ENCODE measurements at regions not wholly inside any gene's neighbourhood (a gene's known extent, or its start where the extent isn't known, plus 50 kb on each side); places are given as distances from the start of the nearest gene placed in this dataset.

DNA sequence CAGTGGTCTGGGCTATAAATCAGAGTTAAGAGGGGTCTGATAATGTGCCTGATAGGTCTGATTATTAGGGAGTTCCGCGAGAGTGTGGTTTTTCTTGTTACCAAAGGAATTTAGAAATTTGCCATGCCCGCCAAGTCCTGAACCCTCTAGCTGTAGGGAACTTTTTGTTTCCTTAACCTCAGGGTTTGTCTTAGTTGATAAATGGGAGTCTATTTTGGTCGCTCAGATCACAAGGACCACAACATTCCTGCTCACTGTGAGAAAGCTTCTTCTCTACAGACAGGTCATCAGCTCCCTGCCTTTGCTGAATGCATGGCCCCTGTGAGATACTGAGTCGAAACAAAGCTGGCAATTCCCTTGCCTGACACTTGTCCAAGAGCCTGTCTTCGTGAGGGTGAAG lies 497.8 kb downstream of the HS3ST4 start:
- Mint-ChIP-seq H3K4me3 (no peak overlapping the region), H3K4me1 (no peaks in the 10 kb centered on the region), H3K36me3 (ENCODE audit: insufficient read depth) (no peaks in the 10 kb centered on the region), H3K27me3 (peaks cover 33% of the 10 kb centered on the region), H3K9me3 (peaks cover 13% of the 10 kb centered on the region), H3K27ac (ENCODE audit: low read depth) (no peak overlapping the region)
- DNase-seq (ENCODE audit: low spot score in 2 of 2) (no peak), ATAC-seq (replicated peaks; ENCODE audit: extremely low read depth, poor library complexity, severe bottlenecking) (no peak)

DNA sequence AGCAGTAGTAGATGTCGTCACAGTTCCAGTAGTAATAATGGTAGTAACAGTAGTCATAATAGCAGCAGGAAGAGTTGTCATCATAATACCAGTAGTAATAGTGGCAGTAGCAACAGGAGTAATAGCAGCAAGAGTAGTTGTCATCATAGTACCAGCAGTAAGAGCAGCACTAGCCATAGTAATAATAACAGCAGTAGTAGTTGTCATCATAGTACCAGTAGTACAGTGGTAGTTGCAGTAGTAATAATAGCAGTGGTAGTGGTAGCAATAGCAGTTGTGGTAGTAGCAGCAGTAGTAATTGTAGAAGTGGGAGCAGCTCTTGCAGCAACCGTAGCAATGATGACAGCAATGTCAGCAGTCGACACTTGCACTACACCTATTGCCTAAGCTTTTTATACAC lies 502.8 kb downstream of the HS3ST4 start:
- no peak overlapping the region for H3K4me3 Mint-ChIP-seq
- no peaks in the 10 kb centered on the region for H3K4me1 Mint-ChIP-seq
- DNase-seq (ENCODE audit: low spot score in 2 of 2) (no peak), ATAC-seq (replicated peaks; ENCODE audit: extremely low read depth, poor library complexity, severe bottlenecking) (no peak)
- H3K27ac Mint-ChIP-seq (ENCODE audit: low read depth), result no peak overlapping the region
- peaks cover 18% of the 10 kb centered on the region for H3K9me3 Mint-ChIP-seq
- no peaks in the 10 kb centered on the region for H3K36me3 Mint-ChIP-seq (ENCODE audit: insufficient read depth)
- H3K27me3 Mint-ChIP-seq, result peaks cover 2% of the 10 kb centered on the region

DNA sequence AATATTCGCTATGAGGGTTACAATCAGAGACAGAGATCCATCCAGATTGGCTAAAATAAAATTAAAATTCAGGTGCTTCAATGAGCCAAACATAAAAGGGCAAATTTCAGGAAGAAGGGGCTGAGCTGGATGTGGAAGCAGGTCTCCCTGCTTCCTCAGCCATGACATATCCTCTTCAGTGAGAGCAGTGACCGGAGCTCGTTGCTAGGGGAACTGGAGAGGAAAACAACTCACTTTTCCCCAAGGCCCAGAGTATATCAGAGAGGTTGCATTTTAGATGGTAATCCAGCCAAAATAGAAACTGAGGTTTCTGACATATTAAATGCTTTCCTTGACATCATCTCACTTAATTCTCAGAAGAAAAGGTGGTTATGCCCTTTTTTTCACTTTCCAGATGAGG lies 503.5 kb downstream of the HS3ST4 start:
- no peak for ATAC-seq (replicated peaks; ENCODE audit: extremely low read depth, poor library complexity, severe bottlenecking)

DNA sequence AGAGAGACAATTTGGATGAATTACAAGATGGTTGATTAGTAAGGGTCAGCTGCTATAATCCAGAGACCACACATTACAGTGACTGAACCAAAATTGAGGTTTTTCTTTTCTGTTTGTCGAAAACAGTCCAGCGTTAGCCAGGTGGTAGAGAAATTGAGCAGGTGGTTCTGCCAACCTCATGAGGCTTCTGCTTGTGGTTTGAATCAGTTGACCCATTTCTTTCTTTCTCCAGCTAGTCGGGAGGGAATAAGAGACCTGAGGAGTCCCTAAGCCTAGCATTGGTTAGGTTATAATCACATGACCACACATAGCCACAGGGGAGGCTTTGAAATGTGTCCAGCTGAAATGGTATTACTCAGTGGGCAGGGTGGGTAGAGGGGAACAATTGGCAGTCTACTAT lies 504.6 kb downstream of the HS3ST4 start:
- no peak for DNase-seq (ENCODE audit: low spot score in 2 of 2)
- Mint-ChIP-seq H3K27me3 (peaks cover 20% of the 10 kb centered on the region), H3K4me1 (no peaks in the 10 kb centered on the region), H3K27ac (ENCODE audit: low read depth) (no peak overlapping the region), H3K4me3 (no peak overlapping the region), H3K36me3 (ENCODE audit: insufficient read depth) (no peaks in the 10 kb centered on the region), H3K9me3 (peaks cover 18% of the 10 kb centered on the region)
- no peak for ATAC-seq (replicated peaks; ENCODE audit: extremely low read depth, poor library complexity, severe bottlenecking)

More for the DNA sequence above, 503.5 kb downstream of the HS3ST4 start:
- Mint-ChIP-seq H3K36me3 (ENCODE audit: insufficient read depth) (no peaks in the 10 kb centered on the region), H3K27ac (ENCODE audit: low read depth) (no peak overlapping the region), H3K9me3 (peaks cover 18% of the 10 kb centered on the region), H3K27me3 (peaks cover 9% of the 10 kb centered on the region), H3K4me3 (no peak overlapping the region), H3K4me1 (no peaks in the 10 kb centered on the region)
- DNase-seq (ENCODE audit: low spot score in 2 of 2), result no peak

DNA sequence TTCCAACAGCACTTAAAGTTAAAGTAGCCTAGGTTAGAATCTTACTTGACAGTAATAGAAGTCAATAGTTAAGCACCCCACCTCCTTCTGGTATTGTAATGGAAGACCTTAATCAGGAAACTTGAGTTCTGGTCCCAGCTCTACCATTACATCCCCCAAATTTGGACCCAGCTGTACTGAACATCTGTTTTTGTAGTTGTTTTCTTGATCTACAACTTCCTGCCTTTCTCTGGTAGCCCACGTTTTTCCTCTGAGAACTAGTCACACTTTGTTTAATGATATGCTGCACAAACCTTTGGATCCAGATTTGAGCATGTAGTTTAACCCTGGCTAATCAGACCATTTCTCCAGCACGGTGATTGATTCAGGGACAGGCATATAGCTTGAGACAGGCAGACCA lies 505.0 kb downstream of the HS3ST4 start:
- DNase-seq (ENCODE audit: low spot score in 2 of 2) (no peak), ATAC-seq (replicated peaks; ENCODE audit: extremely low read depth, poor library complexity, severe bottlenecking) (no peak)
- Mint-ChIP-seq H3K27me3 (peaks cover 25% of the 10 kb centered on the region), H3K4me1 (no peaks in the 10 kb centered on the region), H3K9me3 (peaks cover 18% of the 10 kb centered on the region), H3K27ac (ENCODE audit: low read depth) (no peak overlapping the region), H3K4me3 (no peak overlapping the region), H3K36me3 (ENCODE audit: insufficient read depth) (no peaks in the 10 kb centered on the region)

DNA sequence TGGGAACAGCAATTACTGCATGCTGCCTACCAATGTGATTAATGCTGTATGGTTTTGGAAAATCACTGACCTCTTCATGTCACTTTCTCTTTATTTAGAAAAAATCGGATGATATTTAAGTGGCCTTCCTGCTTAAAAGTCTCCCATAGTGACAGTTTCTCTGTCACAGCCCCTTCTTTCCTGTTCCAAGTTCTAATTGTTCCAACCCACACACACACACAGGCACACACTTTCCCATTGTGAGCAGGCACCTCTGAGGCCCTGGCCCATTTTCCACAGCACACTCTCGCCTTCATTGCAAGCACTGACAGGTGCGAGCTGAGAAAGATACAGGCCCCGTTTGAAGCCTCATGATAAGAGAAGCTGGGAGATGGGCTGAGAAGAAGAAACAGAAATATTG lies 505.9 kb downstream of the HS3ST4 start:
- DNase-seq (ENCODE audit: low spot score in 2 of 2) (no peak), ATAC-seq (replicated peaks; ENCODE audit: extremely low read depth, poor library complexity, severe bottlenecking) (no peak)
- Mint-ChIP-seq H3K27ac (ENCODE audit: low read depth) (no peak overlapping the region), H3K27me3 (peaks cover 29% of the 10 kb centered on the region), H3K9me3 (peaks cover 18% of the 10 kb centered on the region), H3K4me1 (no peaks in the 10 kb centered on the region), H3K4me3 (no peak overlapping the region), H3K36me3 (ENCODE audit: insufficient read depth) (no peaks in the 10 kb centered on the region)

DNA sequence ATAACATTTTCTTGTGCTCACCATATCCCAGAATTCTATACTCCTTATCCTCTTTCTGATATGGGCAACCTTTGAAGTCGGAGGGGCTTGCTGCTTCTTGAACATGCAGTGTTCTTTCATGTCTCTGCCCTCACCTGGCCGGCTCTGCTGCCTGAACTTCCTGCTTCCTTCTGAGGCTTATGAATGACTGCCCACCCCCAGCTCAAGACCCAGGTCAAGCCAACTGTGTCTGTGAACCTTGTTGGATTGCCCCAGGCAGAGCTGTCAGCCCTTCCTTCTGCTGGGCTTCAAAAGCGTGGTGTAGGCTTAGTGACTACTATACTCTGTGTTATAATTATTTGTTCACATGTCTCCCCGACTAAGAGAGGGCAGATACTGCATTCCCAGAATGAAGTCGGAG lies 506.5 kb downstream of the HS3ST4 start:
- Mint-ChIP-seq H3K36me3 (ENCODE audit: insufficient read depth) (no peaks in the 10 kb centered on the region), H3K4me3 (no peak overlapping the region), H3K9me3 (peaks cover 18% of the 10 kb centered on the region), H3K27me3 (peaks cover 34% of the 10 kb centered on the region), H3K4me1 (no peaks in the 10 kb centered on the region), H3K27ac (ENCODE audit: low read depth) (no peak overlapping the region)
- DNase-seq (ENCODE audit: low spot score in 2 of 2) (no peak), ATAC-seq (replicated peaks; ENCODE audit: extremely low read depth, poor library complexity, severe bottlenecking) (no peak)

DNA sequence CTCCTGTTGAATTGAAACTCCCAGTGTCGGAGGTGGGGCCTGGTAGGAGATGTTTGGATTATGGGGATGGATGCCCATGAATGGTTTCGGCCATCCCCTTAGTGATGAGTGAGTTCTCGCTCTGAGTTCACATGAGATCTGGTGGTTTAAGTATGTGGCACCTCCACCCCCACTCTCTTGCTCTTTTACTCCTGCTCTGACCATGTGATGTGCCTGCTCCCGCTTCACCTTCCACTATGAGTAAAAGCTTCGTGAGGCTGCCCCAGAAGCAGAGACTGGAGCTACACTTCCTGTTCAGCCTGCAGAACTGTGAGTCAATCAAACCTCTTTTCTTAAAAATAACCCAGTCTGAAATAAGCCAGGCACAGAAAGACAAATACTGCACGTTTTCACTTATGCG lies 512.4 kb downstream of the HS3ST4 start:
- no peak overlapping the region for H3K4me3 Mint-ChIP-seq
- ATAC-seq (replicated peaks; ENCODE audit: extremely low read depth, poor library complexity, severe bottlenecking), result no peak
- peaks cover 47% of the 10 kb centered on the region for H3K27me3 Mint-ChIP-seq
- no peak for DNase-seq (ENCODE audit: low spot score in 2 of 2)
- H3K9me3 Mint-ChIP-seq, result no peaks in the 10 kb centered on the region
- no peak overlapping the region for H3K27ac Mint-ChIP-seq (ENCODE audit: low read depth)
- H3K4me1 Mint-ChIP-seq, result no peaks in the 10 kb centered on the region
- H3K36me3 Mint-ChIP-seq (ENCODE audit: insufficient read depth), result no peaks in the 10 kb centered on the region

DNA sequence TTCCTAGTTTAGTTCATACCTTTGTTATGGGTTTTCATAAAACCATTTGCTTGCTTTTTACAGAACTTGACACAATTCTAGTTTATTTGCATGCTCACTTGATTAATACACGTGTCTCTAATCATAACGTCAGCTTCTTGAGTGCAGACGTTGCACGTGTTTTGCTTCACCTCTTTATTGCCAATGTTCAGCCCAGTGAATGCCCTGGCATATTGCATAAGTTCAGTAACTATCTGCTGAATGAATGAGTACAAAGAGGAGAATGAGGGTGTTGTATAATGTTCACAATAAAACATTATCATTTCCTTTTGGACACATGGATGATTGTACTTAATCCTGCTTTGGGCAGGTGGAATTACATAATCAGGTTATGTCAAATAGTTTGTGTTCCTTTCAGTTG lies 519.8 kb downstream of the HS3ST4 start:
- DNase-seq (ENCODE audit: low spot score in 2 of 2) (no peak), ATAC-seq (replicated peaks; ENCODE audit: extremely low read depth, poor library complexity, severe bottlenecking) (no peak)
- Mint-ChIP-seq H3K4me1 (no peaks in the 10 kb centered on the region), H3K9me3 (peaks cover 4% of the 10 kb centered on the region), H3K27ac (ENCODE audit: low read depth) (no peak overlapping the region), H3K36me3 (ENCODE audit: insufficient read depth) (peaks cover 2% of the 10 kb centered on the region), H3K27me3 (no peaks in the 10 kb centered on the region), H3K4me3 (no peak overlapping the region)

DNA sequence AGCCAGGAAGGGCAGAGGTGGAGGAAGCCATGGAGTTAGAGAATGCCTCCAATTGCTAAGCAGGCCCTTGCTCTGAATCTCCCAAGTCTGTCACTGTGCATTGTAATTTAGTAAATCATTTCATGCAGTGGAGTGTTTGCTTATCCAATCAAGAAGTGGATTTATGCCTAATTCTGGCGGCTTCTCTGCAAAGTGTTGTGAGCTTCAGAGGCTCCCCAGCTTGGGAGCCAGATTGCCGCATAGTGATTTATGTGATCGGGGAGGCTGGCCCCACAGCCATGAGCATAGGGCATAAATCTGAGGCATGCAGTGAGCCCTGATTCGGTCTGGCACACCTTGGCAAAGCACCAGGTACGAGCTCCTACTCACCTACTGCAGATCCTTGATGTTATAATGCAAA lies 520.8 kb downstream of the HS3ST4 start:
- no peaks in the 10 kb centered on the region for H3K4me1 Mint-ChIP-seq
- no peaks in the 10 kb centered on the region for H3K27me3 Mint-ChIP-seq
- peaks cover 4% of the 10 kb centered on the region for H3K9me3 Mint-ChIP-seq
- DNase-seq (ENCODE audit: low spot score in 2 of 2), result no peak
- peaks cover 2% of the 10 kb centered on the region for H3K36me3 Mint-ChIP-seq (ENCODE audit: insufficient read depth)
- H3K27ac Mint-ChIP-seq (ENCODE audit: low read depth), result no peak overlapping the region
- H3K4me3 Mint-ChIP-seq, result no peak overlapping the region
- no peak for ATAC-seq (replicated peaks; ENCODE audit: extremely low read depth, poor library complexity, severe bottlenecking)

DNA sequence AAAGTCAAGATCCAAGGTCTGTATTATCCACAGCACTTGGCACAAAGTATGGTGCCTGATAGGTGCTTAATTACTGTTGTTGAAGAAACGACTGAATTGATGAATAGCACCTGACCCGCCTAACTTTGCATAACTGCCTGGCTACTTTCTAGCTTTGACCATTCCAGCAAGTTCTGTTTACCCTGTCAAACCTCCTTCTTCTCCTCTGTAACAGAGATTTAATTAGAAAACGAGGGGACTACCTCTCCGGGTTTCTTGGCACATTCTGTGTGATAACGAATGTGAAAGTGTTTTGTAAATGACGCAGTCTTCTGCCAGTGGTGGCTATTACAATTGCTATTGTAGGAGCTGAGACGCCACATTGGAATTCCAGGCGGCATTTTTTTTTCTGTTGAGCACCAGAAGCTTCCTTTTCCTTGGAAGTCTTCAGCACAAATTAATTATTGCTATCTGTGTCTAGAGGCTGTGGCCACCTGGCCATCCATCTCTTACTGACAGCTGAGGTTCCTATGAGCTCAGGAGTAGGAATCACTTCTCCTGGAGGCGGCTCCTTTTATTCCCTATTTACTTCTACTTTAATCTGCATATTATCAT lies 522.9 kb downstream of the HS3ST4 start:
- Mint-ChIP-seq H3K27ac (ENCODE audit: low read depth) (no peak overlapping the region), H3K36me3 (ENCODE audit: insufficient read depth) (peaks cover 2% of the 10 kb centered on the region), H3K4me3 (no peak overlapping the region), H3K9me3 (peaks cover 4% of the 10 kb centered on the region), H3K27me3 (peaks cover 19% of the 10 kb centered on the region), H3K4me1 (no peaks in the 10 kb centered on the region)
- no peak for ATAC-seq (replicated peaks; ENCODE audit: extremely low read depth, poor library complexity, severe bottlenecking)
- DNase-seq (ENCODE audit: low spot score in 2 of 2), result no peak

DNA sequence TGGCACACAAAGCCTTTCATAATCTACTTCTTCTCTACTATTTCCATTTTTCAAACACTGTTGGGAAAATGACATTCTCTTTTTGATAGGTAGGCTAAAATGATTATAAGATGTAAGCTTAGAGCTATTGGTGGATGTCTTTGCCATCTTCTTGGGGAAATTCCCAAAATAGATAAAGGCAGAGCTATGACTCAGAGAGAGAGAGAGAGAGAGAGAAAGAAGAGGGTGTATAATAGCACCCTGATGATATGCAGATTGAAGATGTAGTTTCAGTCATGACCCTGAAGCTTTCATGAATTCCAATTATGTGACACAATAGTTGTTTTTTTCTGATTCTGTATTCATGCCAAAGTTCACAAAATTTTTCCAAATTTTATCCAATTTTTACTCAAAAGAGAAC lies 529.1 kb downstream of the HS3ST4 start:
- no peaks in the 10 kb centered on the region for H3K36me3 Mint-ChIP-seq (ENCODE audit: insufficient read depth)
- no peak for DNase-seq (ENCODE audit: low spot score in 2 of 2)
- no peaks in the 10 kb centered on the region for H3K9me3 Mint-ChIP-seq
- no peak for ATAC-seq (replicated peaks; ENCODE audit: extremely low read depth, poor library complexity, severe bottlenecking)
- H3K27ac Mint-ChIP-seq (ENCODE audit: low read depth), result no peak overlapping the region
- no peak overlapping the region for H3K4me3 Mint-ChIP-seq
- no peaks in the 10 kb centered on the region for H3K4me1 Mint-ChIP-seq
- peaks cover 34% of the 10 kb centered on the region for H3K27me3 Mint-ChIP-seq

DNA sequence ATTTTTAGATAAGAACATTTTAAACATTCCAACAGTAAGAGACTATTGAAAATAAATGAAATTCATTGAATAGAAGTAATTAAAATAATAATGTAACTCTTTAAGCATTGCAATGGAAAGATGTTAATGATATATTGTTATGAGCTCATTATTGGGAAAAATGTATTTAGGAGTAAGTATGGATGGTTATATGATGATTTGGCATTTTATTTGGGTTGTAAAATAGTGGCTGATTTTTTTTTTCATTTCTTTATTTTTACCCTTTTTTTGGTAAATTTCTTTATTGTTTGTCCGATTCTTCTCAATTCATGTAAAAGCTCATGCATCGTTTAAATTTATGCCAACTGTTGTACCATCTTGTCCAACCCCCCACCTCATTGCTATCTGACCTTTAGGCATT lies 539.9 kb downstream of the HS3ST4 start:
- H3K4me3 Mint-ChIP-seq, result no peak overlapping the region
- no peak overlapping the region for H3K27ac Mint-ChIP-seq (ENCODE audit: low read depth)
- no peak for DNase-seq (ENCODE audit: low spot score in 2 of 2)
- ATAC-seq (replicated peaks; ENCODE audit: extremely low read depth, poor library complexity, severe bottlenecking), result no peak
- H3K4me1 Mint-ChIP-seq, result no peaks in the 10 kb centered on the region
- no peaks in the 10 kb centered on the region for H3K36me3 Mint-ChIP-seq (ENCODE audit: insufficient read depth)
- no peaks in the 10 kb centered on the region for H3K9me3 Mint-ChIP-seq
- H3K27me3 Mint-ChIP-seq, result no peaks in the 10 kb centered on the region

DNA sequence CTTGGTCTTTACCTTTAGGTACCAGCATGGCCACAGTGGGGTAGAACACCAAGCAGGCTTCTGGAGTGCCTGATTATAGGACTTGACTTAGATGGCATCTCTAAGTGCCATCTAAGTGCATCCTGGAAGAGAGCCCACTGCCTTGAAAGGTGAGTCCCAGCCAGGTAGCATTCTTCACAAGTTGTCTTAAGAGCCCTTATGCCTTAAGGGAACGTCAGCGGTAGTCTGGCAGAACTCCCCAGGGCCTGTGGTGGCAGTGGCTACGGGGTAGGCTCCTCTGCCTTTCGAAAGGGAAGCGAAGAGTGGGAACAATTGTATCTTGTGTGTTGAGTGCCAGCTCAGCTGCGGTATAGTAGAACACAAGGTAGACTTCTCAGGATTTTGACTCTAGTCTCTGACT lies 549.0 kb downstream of the HS3ST4 start:
- Mint-ChIP-seq H3K4me3 (no peak overlapping the region), H3K4me1 (no peaks in the 10 kb centered on the region), H3K27ac (ENCODE audit: low read depth) (no peak overlapping the region), H3K27me3 (peaks cover 33% of the 10 kb centered on the region), H3K36me3 (ENCODE audit: insufficient read depth) (no peaks in the 10 kb centered on the region), H3K9me3 (peaks cover 5% of the 10 kb centered on the region)
- no peak for DNase-seq (ENCODE audit: low spot score in 2 of 2)
- ATAC-seq (replicated peaks; ENCODE audit: extremely low read depth, poor library complexity, severe bottlenecking), result no peak

All from central memory CD8-positive, alpha-beta T cell (primary cell).